A673 (cell line): ENCODE measurements at regions not wholly inside any gene's neighbourhood (a gene's known extent, or its start where the extent isn't known, plus 50 kb on each side); places are given as distances from the start of the nearest gene placed in this dataset.
A peak's percentile ranks its signal among the peaks of the same experiment; 100 is the strongest.

Source experiments
- BruUV-seq: library from RNA; stranded (reverse); fragments of 400-500 nt; replicated peaks from 2 replicates; lab custom pipeline; 2021; lab: Mats Ljungman, UMichigan
- CTCF ChIA-PET: fragments of 300-600 bp; sonication (Branson Sonifier 250); formaldehyde crosslinking; loops from one replicate; lab custom pipeline; 2022; ENCODE audit warnings: antibody characterized with exemption; lab: Charles Lee
- POLR2A ChIA-PET: fragments of 300-600 bp; sonication (Branson Sonifier 250); formaldehyde crosslinking; loops from one replicate; lab custom pipeline; 2022; ENCODE audit warnings: antibody characterized with exemption; ENCODE audit not compliant: low non-redundant PET; lab: Charles Lee
- DNase-seq: peaks from one replicate; pipeline ENCODE4 v3.0.0-alpha.2; 2015; ENCODE audit warnings: low spot score
- H3K27ac ChIP-seq: fragments of 200-600 bp; sonication (generic); 2 replicates; pipeline ENCODE4 v1.5.1; 2016; ENCODE audit warnings: mixed run types, low read depth, mild to moderate bottlenecking, mixed read lengths, antibody characterized with exemption, low read length; ENCODE audit not compliant: poor library complexity, severe bottlenecking
- H3K27me3 ChIP-seq: fragments of 200-600 bp; sonication (generic); replicated peaks from 2 replicates; pipeline ENCODE4 v1.6.1; 2017; ENCODE audit warnings: mixed run types, low read depth, mild to moderate bottlenecking, mixed read lengths, antibody characterized with exemption, low read length; ENCODE audit not compliant: insufficient read depth, poor library complexity
- H3K36me3 ChIP-seq: fragments of 200-600 bp; sonication (generic); 2 replicates; pipeline ENCODE4 v1.6.1; 2016; ENCODE audit warnings: mixed run types, mild to moderate bottlenecking, mixed read lengths, antibody characterized with exemption, low read length; ENCODE audit not compliant: insufficient read depth, poor library complexity, severe bottlenecking
- H3K4me1 ChIP-seq: fragments of 200-600 bp; sonication (generic); 2 replicates; pipeline ENCODE4 v1.6.1; 2017; ENCODE audit warnings: mixed run types, mild to moderate bottlenecking, mixed read lengths, antibody characterized with exemption, low read length; ENCODE audit not compliant: insufficient read depth, poor library complexity, severe bottlenecking
- H3K4me3 ChIP-seq: fragments of 200-600 bp; sonication (generic); 2 replicates; pipeline ENCODE4 v1.5.1; 2016; ENCODE audit warnings: low read depth, mixed run types, mild to moderate bottlenecking, mixed read lengths, low read length; ENCODE audit not compliant: poor library complexity, severe bottlenecking
- H3K9me3 ChIP-seq: fragments of 200-600 bp; sonication (generic); 2 replicates; pipeline ENCODE4 v1.6.1; 2016; ENCODE audit warnings: mixed run types, low read depth, mild to moderate bottlenecking, mixed read lengths, antibody characterized with exemption, low read length; ENCODE audit not compliant: poor library complexity, severe bottlenecking
- EZH2 ChIP-seq: fragments of 200-600 bp; sonication (generic); IDR thresholded peaks from 2 replicates; pipeline ENCODE4 v1.6.1; 2017; ENCODE audit warnings: borderline replicate concordance, low read depth, mild to moderate bottlenecking, mixed read lengths, antibody characterized with exemption, low read length; ENCODE audit not compliant: poor library complexity, severe bottlenecking
- intact Hi-C: fragments of 100-400 bp; cut with micrococcal nuclease; formaldehyde crosslinking; loops from one replicate; pipeline ENCODE4 v1.10.0; 2022; ENCODE audit not compliant: unreplicated experiment
- TF ChIP-seq, protein P1 (sequence below): fragments of 300-800, 200-600 bp; sonication (generic); conservative IDR thresholded peaks from 2 replicates; pipeline ENCODE4 v1.5.1; 2017; ENCODE audit warnings: low read depth, mild to moderate bottlenecking, antibody characterized with exemption, low read length, moderate library complexity, mixed read lengths

GRCh38 chr3:118811236-118811732, 223.4 kb downstream of the IGSF11 start:
- no peak for DNase-seq
- TF ChIP-seq, protein P1, sequence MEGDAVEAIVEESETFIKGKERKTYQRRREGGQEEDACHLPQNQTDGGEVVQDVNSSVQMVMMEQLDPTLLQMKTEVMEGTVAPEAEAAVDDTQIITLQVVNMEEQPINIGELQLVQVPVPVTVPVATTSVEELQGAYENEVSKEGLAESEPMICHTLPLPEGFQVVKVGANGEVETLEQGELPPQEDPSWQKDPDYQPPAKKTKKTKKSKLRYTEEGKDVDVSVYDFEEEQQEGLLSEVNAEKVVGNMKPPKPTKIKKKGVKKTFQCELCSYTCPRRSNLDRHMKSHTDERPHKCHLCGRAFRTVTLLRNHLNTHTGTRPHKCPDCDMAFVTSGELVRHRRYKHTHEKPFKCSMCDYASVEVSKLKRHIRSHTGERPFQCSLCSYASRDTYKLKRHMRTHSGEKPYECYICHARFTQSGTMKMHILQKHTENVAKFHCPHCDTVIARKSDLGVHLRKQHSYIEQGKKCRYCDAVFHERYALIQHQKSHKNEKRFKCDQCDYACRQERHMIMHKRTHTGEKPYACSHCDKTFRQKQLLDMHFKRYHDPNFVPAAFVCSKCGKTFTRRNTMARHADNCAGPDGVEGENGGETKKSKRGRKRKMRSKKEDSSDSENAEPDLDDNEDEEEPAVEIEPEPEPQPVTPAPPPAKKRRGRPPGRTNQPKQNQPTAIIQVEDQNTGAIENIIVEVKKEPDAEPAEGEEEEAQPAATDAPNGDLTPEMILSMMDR, result no peak
- no peak for TF ChIP-seq EZH2
- no peak overlapping the region for H3K27ac ChIP-seq
- H3K9me3 ChIP-seq, result no peaks in the 10 kb centered on the region
- H3K4me1 ChIP-seq, result no peaks in the 10 kb centered on the region
- ChIA-PET CTCF (no interaction called here), POLR2A (no interaction called here)
- no peak overlapping the region for H3K4me3 ChIP-seq
- no peaks in the 10 kb centered on the region for H3K36me3 ChIP-seq
- intact Hi-C loops, result loop anchor here (10.0 kb wide), 2 partner anchors 176 to 1946 kb away; no protein-coding TSS in a partner anchor
- BruUV-seq, result no TSS peak
- H3K27me3 ChIP-seq, result no peaks in the 10 kb centered on the region

- intact Hi-C loops, result loop anchor here (10.0 kb wide), 2 partner anchors 179 to 1949 kb away; no protein-coding TSS in a partner anchor
- H3K9me3 ChIP-seq, result no peaks in the 10 kb centered on the region
- H3K27me3 ChIP-seq, result no peaks in the 10 kb centered on the region
- CTCF ChIA-PET, result interaction anchor here (0.6 kb wide), 1 partner anchor 227 kb away, joined by 5 read pairs; no protein-coding TSS in a partner anchor
- no peak for DNase-seq
- POLR2A ChIA-PET, result no interaction called here
- no peak for TF ChIP-seq EZH2
- TF ChIP-seq, protein P1, result no peak
- BruUV-seq, result no TSS peak
- H3K4me3 ChIP-seq, result no peak overlapping the region
- H3K36me3 ChIP-seq, result no peaks in the 10 kb centered on the region
- no peak overlapping the region for H3K27ac ChIP-seq
- H3K4me1 ChIP-seq, result no peaks in the 10 kb centered on the region
Measured at GRCh38 chr3:118813472-118813871, 221.2 kb downstream of the IGSF11 start.

DNA sequence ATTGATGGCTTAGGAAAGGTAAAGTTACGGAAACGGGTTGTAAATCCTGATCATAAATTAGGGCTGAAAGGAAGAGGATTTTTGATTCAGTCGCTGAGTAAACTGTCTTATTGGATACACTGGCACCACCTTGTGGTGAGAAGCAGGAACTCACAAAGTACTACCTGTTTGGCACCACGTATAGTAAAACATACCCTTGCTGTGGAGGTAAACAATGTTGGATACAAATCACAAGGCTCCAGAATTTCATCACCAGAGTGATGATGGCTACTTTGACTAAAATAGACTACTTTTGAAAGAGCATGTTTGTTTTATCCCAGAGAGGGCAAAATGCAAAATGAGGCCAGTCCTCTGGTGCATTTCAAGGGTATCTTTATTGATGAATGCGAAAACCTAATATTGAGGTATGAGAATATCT, 216.9 kb downstream of the IGSF11 start:
- Histone ChIP-seq H3K27ac (no peak overlapping the region), H3K4me3 (no peak overlapping the region), H3K4me1 (no peaks in the 10 kb centered on the region), H3K27me3 (no peaks in the 10 kb centered on the region), H3K36me3 (no peaks in the 10 kb centered on the region), H3K9me3 (no peaks in the 10 kb centered on the region)
- intact Hi-C loops, result loop anchor here (5.0 to 10.0 kb wide), 3 partner anchors 183 to 1953 kb away; no protein-coding TSS in a partner anchor
- ChIA-PET POLR2A (no interaction called here), CTCF (no interaction called here)
- BruUV-seq, result no TSS peak
- TF ChIP-seq EZH2, result no peak
- TF ChIP-seq, protein P1, result peak; percentile 88
- DNase-seq, result peak; percentile 68
